PC-3 (cell line): ENCODE measurements at regions not wholly inside any gene's neighbourhood (a gene's known extent, or its start where the extent isn't known, plus 50 kb on each side); places are given as distances from the start of the nearest gene placed in this dataset.

Experiments used
- CTCF ChIP-seq: fragments of 300-600 bp; sonication (generic); conservative IDR thresholded peaks from 2 replicates; pipeline ENCODE4 v1.5.1; 2017; ENCODE audit warnings: antibody characterized with exemption, low read depth, mild to moderate bottlenecking, low read length
- EZH2 ChIP-seq: fragments of 300-600 bp; sonication (generic); IDR thresholded peaks from one replicate; pipeline ENCODE4 v1.6.1; 2017; ENCODE audit warnings: antibody characterized with exemption, mild to moderate bottlenecking, low read length; ENCODE audit not compliant: unreplicated experiment
- EZH2phosphoT487 ChIP-seq: fragments of 300-600 bp; sonication (generic); IDR thresholded peaks from 2 replicates; pipeline ENCODE4 v1.6.1; 2018; ENCODE audit warnings: mild to moderate bottlenecking, antibody characterized with exemption, low read length, borderline replicate concordance

DNA sequence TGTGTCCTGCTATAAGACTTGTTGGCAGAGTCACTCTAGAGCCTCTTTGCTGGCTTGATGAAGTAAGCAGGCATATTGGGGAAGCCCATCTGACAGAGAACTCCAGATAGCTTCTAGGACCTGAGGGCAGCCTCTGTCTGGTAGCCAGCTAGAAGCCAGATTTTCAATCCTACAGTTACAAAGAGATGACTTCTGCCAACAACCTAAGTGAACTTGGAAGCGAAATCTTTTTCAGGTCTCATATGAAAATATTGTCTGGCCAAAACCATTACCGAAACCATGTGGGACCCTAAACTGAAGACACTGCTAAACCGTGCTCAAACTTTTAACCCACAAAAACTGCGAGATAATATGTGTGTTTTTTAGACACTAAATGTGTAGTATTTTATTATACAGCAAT lies 140.9 kb downstream of the MRPS30 start:
- TF ChIP-seq CTCF (no peak), EZH2phosphoT487 (no peak), EZH2 (no peak)
